GM18508 (cell line): ENCODE measurements at regions not wholly inside any gene's neighbourhood (a gene's known extent, or its start where the extent isn't known, plus 50 kb on each side); places are given as distances from the start of the nearest gene placed in this dataset.

Experiments used
- ATAC-seq: cut with Tn5 transposase; IDR thresholded peaks from one replicate; pipeline ENCODE4 v1.9.1; 2021; ENCODE audit warnings: moderate number of reproducible peaks; ENCODE audit not compliant: insufficient read depth, unreplicated experiment

GRCh38 chr13:44198826-44199225, 174.8 kb upstream of the SERP2 start:
- no peak for ATAC-seq

- no peak for ATAC-seq
These were observed 173.9 kb upstream of the SERP2 start for GRCh38 chr13:44199627-44200207.

GRCh38 chr13:44206434-44206833, 167.2 kb upstream of the SERP2 start:
- ATAC-seq: no peak

GRCh38 chr13:44207476-44207875, 166.1 kb upstream of the SERP2 start:
- ATAC-seq: no peak

- ATAC-seq: no peak
These were observed 163.1 kb upstream of the SERP2 start for GRCh38 chr13:44210525-44210924.

DNA sequence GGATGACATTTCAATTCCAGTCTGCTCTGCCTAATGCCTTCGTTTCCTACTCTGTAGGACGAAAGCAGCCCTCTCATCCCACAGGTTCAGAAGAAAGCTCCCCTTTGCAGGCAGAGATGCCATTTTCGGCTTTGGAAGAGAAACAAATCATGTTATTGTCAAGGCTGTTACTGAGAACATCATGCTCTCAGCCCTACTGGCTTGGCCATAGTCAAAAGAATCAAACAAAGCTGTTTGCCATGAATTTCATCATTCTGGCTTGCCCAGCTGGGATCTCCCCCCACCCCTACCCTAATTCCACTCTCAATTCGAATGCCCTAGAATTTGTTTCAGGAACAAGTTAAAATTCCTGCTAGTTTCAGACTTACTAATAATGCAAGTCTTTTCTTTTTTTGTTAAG, 162.3 kb upstream of the SERP2 start:
- ATAC-seq: no peak

GRCh38 chr13:44211704-44212346, 161.8 kb upstream of the SERP2 start:
- ATAC-seq: no peak

- no peak for ATAC-seq
These were observed 160.8 kb upstream of the SERP2 start for GRCh38 chr13:44212633-44213396.

- no peak for ATAC-seq
These were observed 155.0 kb upstream of the SERP2 start for GRCh38 chr13:44218501-44219240.

GRCh38 chr13:44219577-44220548, 153.8 kb upstream of the SERP2 start:
- no peak for ATAC-seq

- ATAC-seq: no peak
These were observed 152.7 kb upstream of the SERP2 start for GRCh38 chr13:44220948-44221347.

DNA sequence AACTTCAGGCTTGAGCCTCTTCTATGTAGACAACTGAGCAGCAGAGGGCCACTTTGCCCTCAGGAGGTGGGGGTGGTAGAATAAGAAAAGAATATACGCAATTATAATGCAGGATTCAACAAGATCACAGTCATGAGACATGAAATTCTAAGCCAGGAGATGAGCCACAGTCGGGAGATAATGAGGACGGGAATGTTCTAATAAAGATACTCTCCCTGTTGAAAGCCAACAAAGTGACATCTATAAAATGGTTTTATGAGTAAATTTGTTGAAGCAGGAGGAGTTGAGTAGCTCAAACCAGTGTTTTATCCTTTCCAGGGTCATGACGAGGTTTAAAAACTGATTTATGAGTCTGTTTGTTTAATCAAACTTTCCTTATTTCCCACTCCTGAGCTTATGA, 152.0 kb upstream of the SERP2 start:
- no peak for ATAC-seq

GRCh38 chr13:44223770-44224444, 149.7 kb upstream of the SERP2 start:
- ATAC-seq: no peak

DNA sequence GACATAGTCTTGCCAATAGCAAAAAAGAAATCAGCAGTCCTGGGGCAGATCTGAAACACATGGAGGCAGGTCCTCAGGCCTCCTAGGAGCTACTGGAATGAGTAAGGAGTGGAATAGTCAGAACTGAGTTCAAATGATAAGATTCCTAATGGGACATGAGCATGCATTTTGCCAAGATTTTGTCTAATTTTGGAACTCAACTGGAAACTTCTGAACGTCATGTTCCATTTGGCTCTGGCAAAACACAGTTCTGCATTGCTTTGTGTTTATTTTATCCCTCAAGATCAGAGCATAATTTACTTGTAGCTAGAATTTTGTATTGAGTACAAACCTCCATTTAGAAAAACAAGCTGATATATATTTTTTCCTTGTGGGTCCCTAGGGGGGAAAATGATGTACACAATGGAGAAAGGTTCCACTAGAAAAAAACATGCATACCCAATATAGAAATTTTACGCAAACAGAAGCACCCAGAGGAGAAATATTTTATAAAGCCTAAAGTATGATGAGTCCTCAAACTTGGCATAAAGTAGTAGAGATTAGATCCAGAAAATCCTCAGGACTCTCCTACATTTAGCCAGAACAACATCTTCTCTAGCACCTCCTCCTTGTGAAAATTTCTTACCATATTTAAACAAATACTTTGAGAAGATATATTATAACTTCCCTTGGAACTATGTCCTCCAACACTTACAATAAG, 149.0 kb upstream of the SERP2 start:
- no peak for ATAC-seq

- no peak for ATAC-seq
These were observed 144.1 kb upstream of the SERP2 start for GRCh38 chr13:44229371-44230030.

- ATAC-seq: no peak
These were observed 143.6 kb upstream of the SERP2 start for GRCh38 chr13:44230071-44230470.

DNA sequence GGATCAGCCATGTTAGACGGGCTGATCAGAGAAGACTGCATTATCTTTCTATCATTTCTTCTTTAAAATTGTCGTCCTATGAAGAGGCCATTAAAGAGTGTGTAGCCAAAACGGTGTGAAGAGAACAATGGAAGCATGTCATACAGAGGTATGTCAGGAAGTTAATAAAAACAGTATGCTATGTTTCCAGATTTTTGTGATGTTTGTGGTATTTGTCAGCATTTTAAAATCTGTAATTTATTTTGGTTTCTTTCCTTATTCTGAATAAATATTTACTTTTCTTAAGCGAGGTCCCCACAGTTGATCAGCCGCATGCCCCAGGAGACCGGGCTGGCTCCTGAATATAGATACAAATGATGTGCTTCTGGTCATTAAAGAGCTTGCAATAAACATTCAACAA, 142.9 kb upstream of the SERP2 start:
- ATAC-seq: no peak

DNA sequence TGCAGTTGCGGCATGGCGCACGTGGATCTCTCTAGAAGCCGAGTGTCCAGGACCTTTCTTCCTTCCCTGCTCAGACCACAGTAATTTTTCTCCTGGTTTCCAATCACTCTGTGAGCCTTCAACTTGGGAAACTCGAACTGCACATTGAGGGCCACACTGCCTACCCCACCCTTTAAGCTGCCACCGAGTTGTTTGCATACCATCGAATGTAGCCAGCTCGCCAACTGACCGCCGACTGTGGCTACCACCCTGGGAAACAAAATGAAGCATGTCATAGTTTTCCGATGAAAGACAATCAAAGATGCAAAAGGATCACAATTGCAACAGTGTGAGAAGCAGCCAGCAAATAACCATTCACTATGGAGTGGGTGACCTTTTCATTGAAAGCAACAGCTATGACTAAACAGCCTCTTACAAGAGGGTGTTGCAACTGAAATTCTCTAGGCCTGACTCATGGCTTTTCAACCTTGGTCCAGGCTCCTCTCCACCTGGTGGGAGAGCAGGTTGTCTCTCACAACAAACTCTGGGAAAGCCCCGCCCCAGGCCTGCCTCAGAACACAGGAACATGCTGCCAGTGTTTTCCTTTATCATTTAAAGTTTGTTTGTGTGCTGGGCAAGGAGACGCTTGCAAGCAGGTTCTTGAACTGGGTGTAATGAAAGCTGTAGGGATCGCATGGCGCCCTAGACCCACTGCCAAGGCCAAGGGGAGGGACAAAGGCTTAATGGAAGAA, 141.7 kb upstream of the SERP2 start:
- ATAC-seq: no peak
